Activated T-helper 1 cell treated with anti-CD3 and anti-CD28 coated beads, Interleukin-12 subunit alpha, Interleukin-12 subunit beta, Interleukin-2, Interleukin-4 antibody, amounts not matched to agents 30 ng/mL and 10 ng/mL and 1 ng/mL, durations not matched to agents 14 hours and 24 hours and 36 hours (primary cell): ENCODE measurements at regions not wholly inside any gene's neighbourhood (a gene's known extent, or its start where the extent isn't known, plus 50 kb on each side); places are given as distances from the start of the nearest gene placed in this dataset.

Experiments used
- DNase-seq: peaks from one replicate; pipeline ENCODE4 v3.0.0; 2021; ENCODE audit warnings: low spot score
- H3K27ac Mint-ChIP-seq: one replicate; pipeline ENCODE4 v1.8.0; 2021; ENCODE audit warnings: mild to moderate bottlenecking, mixed read lengths
- H3K27me3 Mint-ChIP-seq: one replicate; pipeline ENCODE4 v1.8.0; 2022; ENCODE audit warnings: mild to moderate bottlenecking, moderate library complexity, mixed read lengths; ENCODE audit not compliant: insufficient read depth
- H3K36me3 Mint-ChIP-seq: one replicate; pipeline ENCODE4 v1.8.0; 2021; ENCODE audit warnings: low read depth, mixed read lengths
- H3K4me1 Mint-ChIP-seq: one replicate; pipeline ENCODE4 v1.8.0; 2021; ENCODE audit warnings: low read depth, mixed read lengths
- H3K4me3 Mint-ChIP-seq: one replicate; pipeline ENCODE4 v1.8.0; 2021; ENCODE audit warnings: mild to moderate bottlenecking, moderate library complexity, mixed read lengths
- H3K9me3 Mint-ChIP-seq: one replicate; pipeline ENCODE4 v1.8.0; 2021; ENCODE audit warnings: mixed read lengths
- intact Hi-C: fragments of 100-400 bp; cut with micrococcal nuclease; formaldehyde crosslinking; loops from one replicate; pipeline ENCODE4 v1.15.1; 2024

GRCh38 chr3:31469385-31469784 is 63.3 kb upstream of the STT3B start:
- Mint-ChIP-seq H3K36me3 (peaks cover 7% of the 10 kb centered on the region), H3K9me3 (peaks cover 33% of the 10 kb centered on the region), H3K4me3 (no peak overlapping the region), H3K27me3 (no peaks in the 10 kb centered on the region), H3K27ac (no peak overlapping the region), H3K4me1 (peaks cover 28% of the 10 kb centered on the region)
- intact Hi-C loops, result no loop called here
- DNase-seq, result no peak

- Mint-ChIP-seq H3K4me3 (no peak overlapping the region), H3K27ac (peak overlapping the region; percentile 59), H3K9me3 (peaks cover 37% of the 10 kb centered on the region), H3K36me3 (peaks cover 7% of the 10 kb centered on the region), H3K27me3 (peaks cover 9% of the 10 kb centered on the region), H3K4me1 (peaks cover 19% of the 10 kb centered on the region)
- DNase-seq, result peak; percentile 17
- intact Hi-C loops, result loop anchor here (1.0 to 5.0 kb wide), 11 partner anchors 22 to 1785 kb away; partner anchors contain the start of gene STT3B
Observed at GRCh38 chr3:31472479-31473390, 60.0 kb upstream of the STT3B start.

- H3K4me3 Mint-ChIP-seq, result no peak overlapping the region
- intact Hi-C loops, result no loop called here
- DNase-seq, result no peak
- peaks cover 11% of the 10 kb centered on the region for H3K27me3 Mint-ChIP-seq
- H3K9me3 Mint-ChIP-seq, result peaks cover 44% of the 10 kb centered on the region
- H3K27ac Mint-ChIP-seq, result no peak overlapping the region
- peaks cover 12% of the 10 kb centered on the region for H3K36me3 Mint-ChIP-seq
- peaks cover 18% of the 10 kb centered on the region for H3K4me1 Mint-ChIP-seq
Observed at GRCh38 chr3:31476209-31476608, 56.5 kb upstream of the STT3B start.

- H3K36me3 Mint-ChIP-seq, result peaks cover 6% of the 10 kb centered on the region
- H3K4me3 Mint-ChIP-seq, result no peak overlapping the region
- peaks cover 11% of the 10 kb centered on the region for H3K27me3 Mint-ChIP-seq
- H3K9me3 Mint-ChIP-seq, result peaks cover 17% of the 10 kb centered on the region
- no peaks in the 10 kb centered on the region for H3K4me1 Mint-ChIP-seq
- no peak for DNase-seq
- H3K27ac Mint-ChIP-seq, result no peak overlapping the region
- intact Hi-C loops, result no loop called here
Observed at GRCh38 chr3:31479431-31479830, 53.3 kb upstream of the STT3B start.

GRCh38 chr3:31481697-31482096 is 51.0 kb upstream of the STT3B start:
- Mint-ChIP-seq H3K27me3 (peaks cover 5% of the 10 kb centered on the region), H3K4me3 (no peak overlapping the region), H3K9me3 (peaks cover 17% of the 10 kb centered on the region), H3K27ac (no peak overlapping the region), H3K36me3 (peaks cover 6% of the 10 kb centered on the region), H3K4me1 (no peaks in the 10 kb centered on the region)
- DNase-seq, result no peak
- intact Hi-C loops, result no loop called here

GRCh38 chr3:31482493-31483200 is 50.1 kb upstream of the STT3B start:
- Mint-ChIP-seq H3K4me3 (no peak overlapping the region), H3K9me3 (peaks cover 22% of the 10 kb centered on the region), H3K27ac (no peak overlapping the region), H3K4me1 (no peaks in the 10 kb centered on the region), H3K36me3 (peaks cover 6% of the 10 kb centered on the region), H3K27me3 (peaks cover 4% of the 10 kb centered on the region)
- intact Hi-C loops, result no loop called here
- DNase-seq, result no peak
